ENCODE measurements at regions not wholly inside any gene's neighbourhood (a gene's known extent, or its start where the extent isn't known, plus 50 kb on each side); places are given as distances from the start of the nearest gene placed in this dataset.

DNA sequence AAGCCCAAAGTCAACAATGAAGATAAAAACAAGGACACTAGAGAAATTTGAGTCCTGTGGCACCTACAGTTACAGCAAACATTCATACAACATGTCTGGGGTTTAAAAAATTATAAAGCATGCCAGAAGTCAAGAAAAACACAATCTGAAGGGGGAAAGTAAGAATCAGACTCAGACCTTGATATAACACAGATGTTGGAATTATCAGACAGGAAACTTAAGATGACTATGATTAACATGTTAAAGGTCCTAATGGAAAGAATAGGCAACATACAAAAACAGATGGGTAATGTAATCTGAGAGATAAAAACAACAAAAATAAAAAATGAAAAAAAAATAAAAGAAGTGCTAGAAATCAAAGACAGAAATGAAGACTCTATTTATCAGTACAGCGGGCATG is 446.5 kb downstream of the SPRY1 start:
- H3K36me3 ChIP-seq (ENCODE audit: insufficient read depth, low read length): no peaks in the 10 kb centered on the region
- Mint-ChIP-seq H3K27ac (ENCODE audit: unreplicated experiment) (no peak overlapping the region), H3K9me3 (ENCODE audit: unreplicated experiment) (peaks cover 5% of the 10 kb centered on the region), H3K4me1 (ENCODE audit: low read depth, unreplicated experiment) (peaks cover 7% of the 10 kb centered on the region), H3K4me3 (ENCODE audit: unreplicated experiment) (no peak overlapping the region), H3K36me3 (ENCODE audit: low read depth, unreplicated experiment) (peaks cover 2% of the 10 kb centered on the region), H3K27me3 (ENCODE audit: low read depth, unreplicated experiment) (no peaks in the 10 kb centered on the region)
- H3K9ac ChIP-seq (ENCODE audit: low read length): no peak overlapping the region
- no peaks in the 10 kb centered on the region for H3K27me3 ChIP-seq (ENCODE audit: insufficient read depth, low read length)
- DNase-seq (ENCODE audit: low read depth): no peak
- H3K9me3 ChIP-seq (ENCODE audit: insufficient read depth, low read depth, low read length): peaks cover 3% of the 10 kb centered on the region
- H3K79me2 ChIP-seq (ENCODE audit: insufficient read depth, low read length): no peaks in the 10 kb centered on the region
- H4K20me1 ChIP-seq (ENCODE audit: insufficient read depth, low read length): no peaks in the 10 kb centered on the region
- H2AFZ ChIP-seq (ENCODE audit: low read depth, low read length): no peak overlapping the region
- no peak overlapping the region for H3K4me2 ChIP-seq (ENCODE audit: low read length)
- no peak for FAIRE-seq
- peaks cover 3% of the 10 kb centered on the region for H3K4me1 ChIP-seq (ENCODE audit: insufficient read depth, low read length)
- TF ChIP-seq, protein P1, sequence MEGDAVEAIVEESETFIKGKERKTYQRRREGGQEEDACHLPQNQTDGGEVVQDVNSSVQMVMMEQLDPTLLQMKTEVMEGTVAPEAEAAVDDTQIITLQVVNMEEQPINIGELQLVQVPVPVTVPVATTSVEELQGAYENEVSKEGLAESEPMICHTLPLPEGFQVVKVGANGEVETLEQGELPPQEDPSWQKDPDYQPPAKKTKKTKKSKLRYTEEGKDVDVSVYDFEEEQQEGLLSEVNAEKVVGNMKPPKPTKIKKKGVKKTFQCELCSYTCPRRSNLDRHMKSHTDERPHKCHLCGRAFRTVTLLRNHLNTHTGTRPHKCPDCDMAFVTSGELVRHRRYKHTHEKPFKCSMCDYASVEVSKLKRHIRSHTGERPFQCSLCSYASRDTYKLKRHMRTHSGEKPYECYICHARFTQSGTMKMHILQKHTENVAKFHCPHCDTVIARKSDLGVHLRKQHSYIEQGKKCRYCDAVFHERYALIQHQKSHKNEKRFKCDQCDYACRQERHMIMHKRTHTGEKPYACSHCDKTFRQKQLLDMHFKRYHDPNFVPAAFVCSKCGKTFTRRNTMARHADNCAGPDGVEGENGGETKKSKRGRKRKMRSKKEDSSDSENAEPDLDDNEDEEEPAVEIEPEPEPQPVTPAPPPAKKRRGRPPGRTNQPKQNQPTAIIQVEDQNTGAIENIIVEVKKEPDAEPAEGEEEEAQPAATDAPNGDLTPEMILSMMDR (IDR thresholded peaks at IDR 0.05; ENCODE audit: insufficient read depth, low read depth, low read length): no peak
- TF ChIP-seq EZH2 (IDR thresholded peaks at IDR 0.05; ENCODE audit: insufficient read depth, low read length): no peak
- H3K27ac ChIP-seq (ENCODE audit: low read depth, low read length): no peak overlapping the region
- H3K4me3 ChIP-seq (ENCODE audit: insufficient read depth, low read depth, low read length): no peak overlapping the region

DNA sequence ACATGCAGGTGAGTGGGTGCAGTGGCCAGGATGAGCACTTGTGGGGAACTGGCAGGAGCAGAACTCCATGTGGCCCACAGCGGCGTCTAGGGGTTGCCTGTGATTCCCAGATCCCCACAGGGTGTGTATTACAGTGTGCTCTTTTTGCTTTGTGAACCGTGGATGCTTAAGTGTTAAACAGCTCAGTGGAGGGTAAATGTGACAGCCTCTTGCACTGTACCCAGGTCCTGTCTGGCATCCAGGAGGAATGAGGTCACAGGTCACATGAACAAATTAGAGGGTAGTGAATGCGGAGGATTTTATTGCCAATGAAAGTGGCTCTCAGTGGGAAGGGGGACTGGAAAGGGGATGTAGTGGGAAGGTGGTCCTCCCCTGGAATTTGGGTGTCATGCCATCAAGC is 447.8 kb downstream of the SPRY1 start:
- H2AFZ ChIP-seq (ENCODE audit: low read depth, low read length): no peak overlapping the region
- Mint-ChIP-seq H3K4me3 (ENCODE audit: unreplicated experiment) (no peak overlapping the region), H3K36me3 (ENCODE audit: low read depth, unreplicated experiment) (peaks cover 2% of the 10 kb centered on the region), H3K9me3 (ENCODE audit: unreplicated experiment) (peaks cover 5% of the 10 kb centered on the region), H3K4me1 (ENCODE audit: low read depth, unreplicated experiment) (peaks cover 2% of the 10 kb centered on the region), H3K27me3 (ENCODE audit: low read depth, unreplicated experiment) (no peaks in the 10 kb centered on the region), H3K27ac (ENCODE audit: unreplicated experiment) (no peak overlapping the region)
- no peaks in the 10 kb centered on the region for H3K79me2 ChIP-seq (ENCODE audit: insufficient read depth, low read length)
- DNase-seq (ENCODE audit: low read depth): no peak
- peaks cover 3% of the 10 kb centered on the region for H3K9me3 ChIP-seq (ENCODE audit: insufficient read depth, low read depth, low read length)
- H3K4me2 ChIP-seq (ENCODE audit: low read length): no peak overlapping the region
- TF ChIP-seq, protein P1 (IDR thresholded peaks at IDR 0.05; ENCODE audit: insufficient read depth, low read depth, low read length): no peak
- TF ChIP-seq EZH2 (IDR thresholded peaks at IDR 0.05; ENCODE audit: insufficient read depth, low read length): no peak
- FAIRE-seq: no peak
- H3K9ac ChIP-seq (ENCODE audit: low read length): no peak overlapping the region
- no peak overlapping the region for H3K27ac ChIP-seq (ENCODE audit: low read depth, low read length)
- H3K4me3 ChIP-seq (ENCODE audit: insufficient read depth, low read depth, low read length): no peak overlapping the region
- H3K27me3 ChIP-seq (ENCODE audit: insufficient read depth, low read length): no peaks in the 10 kb centered on the region
- H4K20me1 ChIP-seq (ENCODE audit: insufficient read depth, low read length): no peaks in the 10 kb centered on the region
- no peaks in the 10 kb centered on the region for H3K36me3 ChIP-seq (ENCODE audit: insufficient read depth, low read length)
- no peaks in the 10 kb centered on the region for H3K4me1 ChIP-seq (ENCODE audit: insufficient read depth, low read length)

DNA sequence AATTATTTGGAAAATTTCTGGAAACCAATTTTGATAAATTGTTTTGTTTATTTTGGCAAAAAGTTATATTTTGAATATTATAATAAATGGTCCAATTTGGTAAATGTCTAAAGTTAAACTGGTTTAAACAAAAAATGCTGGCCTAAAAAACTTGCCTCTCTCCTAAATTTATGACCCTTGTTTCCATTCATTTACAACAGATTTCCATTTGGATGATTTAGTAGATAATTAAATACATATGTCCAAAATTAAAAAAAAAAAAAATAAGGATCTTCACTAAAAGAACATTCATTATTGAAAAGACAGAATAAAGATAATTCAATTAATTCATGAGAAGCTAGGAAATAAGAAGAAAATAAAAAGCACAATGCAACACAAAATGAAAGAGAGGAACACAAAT is 449.5 kb downstream of the SPRY1 start:
- Histone ChIP-seq H2AFZ (ENCODE audit: low read depth, low read length) (no peak overlapping the region), H3K9me3 (ENCODE audit: insufficient read depth, low read depth, low read length) (peaks cover 3% of the 10 kb centered on the region), H3K27me3 (ENCODE audit: insufficient read depth, low read length) (no peaks in the 10 kb centered on the region), H3K4me2 (ENCODE audit: low read length) (no peak overlapping the region), H3K27ac (ENCODE audit: low read depth, low read length) (no peak overlapping the region), H3K4me1 (ENCODE audit: insufficient read depth, low read length) (no peaks in the 10 kb centered on the region), H3K4me3 (ENCODE audit: insufficient read depth, low read depth, low read length) (no peak overlapping the region), H3K79me2 (ENCODE audit: insufficient read depth, low read length) (no peaks in the 10 kb centered on the region), H4K20me1 (ENCODE audit: insufficient read depth, low read length) (no peaks in the 10 kb centered on the region), H3K9ac (ENCODE audit: low read length) (no peak overlapping the region), H3K36me3 (ENCODE audit: insufficient read depth, low read length) (no peaks in the 10 kb centered on the region)
- Mint-ChIP-seq H3K9me3 (ENCODE audit: unreplicated experiment) (peaks cover 5% of the 10 kb centered on the region), H3K27me3 (ENCODE audit: low read depth, unreplicated experiment) (no peaks in the 10 kb centered on the region), H3K4me3 (ENCODE audit: unreplicated experiment) (no peak overlapping the region), H3K27ac (ENCODE audit: unreplicated experiment) (no peak overlapping the region), H3K36me3 (ENCODE audit: low read depth, unreplicated experiment) (peaks cover 2% of the 10 kb centered on the region), H3K4me1 (ENCODE audit: low read depth, unreplicated experiment) (peaks cover 2% of the 10 kb centered on the region)
- DNase-seq (ENCODE audit: low read depth) (no peak), FAIRE-seq (no peak)
- TF ChIP-seq, protein P1 (IDR thresholded peaks at IDR 0.05; ENCODE audit: insufficient read depth, low read depth, low read length): no peak
